HUES64 (cell line): ENCODE measurements at regions not wholly inside any gene's neighbourhood (a gene's known extent, or its start where the extent isn't known, plus 50 kb on each side); places are given as distances from the start of the nearest gene placed in this dataset.

Experiments
- H3K27ac ChIP-seq: 2 replicates; pipeline ENCODE4 v1.7.0; 2013; ENCODE audit warnings: low read depth, low read length, inconsistent platforms
- H3K27me3 ChIP-seq: 2 replicates; pipeline ENCODE4 v1.6.1; 2013; ENCODE audit warnings: mild to moderate bottlenecking, low read length; ENCODE audit not compliant: insufficient read depth
- H3K36me3 ChIP-seq: 2 replicates; pipeline ENCODE4 v1.6.1; 2013; ENCODE audit warnings: mild to moderate bottlenecking, low read length; ENCODE audit not compliant: insufficient read depth
- H3K4me1 ChIP-seq: 2 replicates; pipeline ENCODE4 v1.6.1; 2013; ENCODE audit warnings: mild to moderate bottlenecking, low read length, moderate library complexity; ENCODE audit not compliant: insufficient read depth
- H3K4me3 ChIP-seq: 2 replicates; pipeline ENCODE4 v1.5.1; 2013; ENCODE audit warnings: mild to moderate bottlenecking, low read length, moderate library complexity
- H3K9ac ChIP-seq: 2 replicates; pipeline ENCODE4 v1.6.1; 2013; ENCODE audit warnings: mild to moderate bottlenecking, low read depth, low read length
- H3K9me3 ChIP-seq: 2 replicates; pipeline ENCODE4 v1.6.1; 2013; ENCODE audit warnings: low read depth, low read length; ENCODE audit not compliant: insufficient read depth
- WGBS: fragments of 150-250, 120-280 bp; methylation state at CpG from one replicate; pipeline ENCODE4 v1.1.7; 2013; ENCODE audit warnings: missing lambda C conversion rate; 5-methylcytosine and 5-hydroxymethylcytosine counted together

- H3K9me3 ChIP-seq, result no peaks in the 10 kb centered on the region
- H3K4me1 ChIP-seq, result no peaks in the 10 kb centered on the region
- WGBS, result 97% methylated on average over 2 of the region's 2 CpGs
- no peak overlapping the region for H3K4me3 ChIP-seq
- H3K36me3 ChIP-seq, result no peaks in the 10 kb centered on the region
- H3K27ac ChIP-seq, result no peak overlapping the region
- no peaks in the 10 kb centered on the region for H3K27me3 ChIP-seq
- no peak overlapping the region for H3K9ac ChIP-seq
Observed at GRCh38 chr4:137203601-137204000, 328.7 kb downstream of the PCDH18 start.

DNA sequence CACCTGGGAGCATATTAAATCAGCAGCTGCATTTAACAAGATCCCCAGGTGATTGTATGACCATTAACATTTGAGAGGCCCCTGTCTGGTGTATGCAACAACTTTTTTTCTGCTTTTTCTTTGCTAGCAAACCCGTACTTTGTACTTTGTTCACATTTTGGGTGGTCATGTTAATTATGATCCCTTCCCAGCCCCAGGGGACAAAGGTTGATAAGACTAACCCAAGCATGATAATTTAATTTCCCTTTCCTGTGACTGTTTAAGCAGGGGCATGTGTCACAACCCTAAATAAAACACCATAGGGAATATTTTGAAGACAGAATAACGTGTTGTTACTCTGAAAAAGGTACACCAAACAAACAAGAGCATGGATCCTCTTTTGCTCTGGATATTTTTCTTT is 332.0 kb downstream of the PCDH18 start:
- 90% methylated on average over 2 of the region's 2 CpGs for WGBS
- H3K4me1 ChIP-seq, result no peaks in the 10 kb centered on the region
- H3K27ac ChIP-seq, result no peak overlapping the region
- H3K4me3 ChIP-seq, result no peak overlapping the region
- H3K9ac ChIP-seq, result no peak overlapping the region
- H3K36me3 ChIP-seq, result no peaks in the 10 kb centered on the region
- no peaks in the 10 kb centered on the region for H3K27me3 ChIP-seq
- no peaks in the 10 kb centered on the region for H3K9me3 ChIP-seq

- WGBS, result 99% methylated on average over 4 of the region's 4 CpGs
- H3K9ac ChIP-seq, result no peak overlapping the region
- H3K9me3 ChIP-seq, result no peaks in the 10 kb centered on the region
- no peaks in the 10 kb centered on the region for H3K4me1 ChIP-seq
- H3K4me3 ChIP-seq, result no peak overlapping the region
- H3K27me3 ChIP-seq, result no peaks in the 10 kb centered on the region
- no peaks in the 10 kb centered on the region for H3K36me3 ChIP-seq
- no peak overlapping the region for H3K27ac ChIP-seq
Observed at GRCh38 chr4:137198791-137199190, 333.5 kb downstream of the PCDH18 start.

DNA sequence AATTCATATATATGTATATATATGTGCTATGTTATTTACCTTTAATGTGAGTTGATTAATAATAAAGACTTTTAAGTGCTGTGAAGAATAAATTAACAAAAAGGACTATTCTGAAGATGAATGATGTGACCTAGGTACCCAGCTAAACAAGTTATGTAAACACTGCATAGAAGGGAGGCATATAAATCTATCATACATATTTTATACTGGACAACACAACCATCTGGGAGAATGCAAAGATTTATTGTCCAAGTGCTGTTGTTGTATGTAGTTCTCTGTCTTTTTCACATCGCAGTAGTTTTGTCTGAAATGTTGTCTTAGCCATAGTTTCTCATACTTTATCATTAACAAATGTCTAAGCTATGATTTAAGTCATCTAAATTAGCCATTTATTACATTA is 337.6 kb downstream of the PCDH18 start:
- H3K4me1 ChIP-seq, result no peaks in the 10 kb centered on the region
- H3K36me3 ChIP-seq, result no peaks in the 10 kb centered on the region
- no peak overlapping the region for H3K27ac ChIP-seq
- 100% methylated on average over 1 of the region's 1 CpG for WGBS
- no peak overlapping the region for H3K9ac ChIP-seq
- no peak overlapping the region for H3K4me3 ChIP-seq
- H3K27me3 ChIP-seq, result no peaks in the 10 kb centered on the region
- H3K9me3 ChIP-seq, result no peaks in the 10 kb centered on the region

- H3K27me3 ChIP-seq, result no peaks in the 10 kb centered on the region
- no peaks in the 10 kb centered on the region for H3K9me3 ChIP-seq
- no peak overlapping the region for H3K4me3 ChIP-seq
- H3K4me1 ChIP-seq, result no peaks in the 10 kb centered on the region
- no peak overlapping the region for H3K27ac ChIP-seq
- H3K9ac ChIP-seq, result no peak overlapping the region
- 80% methylated on average over 1 of the region's 1 CpG for WGBS
- no peaks in the 10 kb centered on the region for H3K36me3 ChIP-seq
Observed at GRCh38 chr4:137193564-137193963, 338.7 kb downstream of the PCDH18 start.

GRCh38 chr4:137181293-137181899 is 350.9 kb downstream of the PCDH18 start:
- no CpG with 5 or more reads among the region's 1 CpG for WGBS

GRCh38 chr4:137180349-137180748 is 351.9 kb downstream of the PCDH18 start:
- no peak overlapping the region for H3K9ac ChIP-seq
- H3K27ac ChIP-seq, result no peak overlapping the region
- no peaks in the 10 kb centered on the region for H3K27me3 ChIP-seq
- no peaks in the 10 kb centered on the region for H3K9me3 ChIP-seq
- H3K36me3 ChIP-seq, result no peaks in the 10 kb centered on the region
- 39% methylated on average over 4 of the region's 4 CpGs for WGBS
- H3K4me3 ChIP-seq, result no peak overlapping the region
- H3K4me1 ChIP-seq, result no peaks in the 10 kb centered on the region

More at GRCh38 chr4:137181293-137181899, 350.9 kb downstream of the PCDH18 start:
- H3K9me3 ChIP-seq, result no peaks in the 10 kb centered on the region
- H3K4me1 ChIP-seq, result no peaks in the 10 kb centered on the region
- H3K36me3 ChIP-seq, result no peaks in the 10 kb centered on the region
- H3K27ac ChIP-seq, result no peak overlapping the region
- no peak overlapping the region for H3K9ac ChIP-seq
- no peak overlapping the region for H3K4me3 ChIP-seq
- no peaks in the 10 kb centered on the region for H3K27me3 ChIP-seq

DNA sequence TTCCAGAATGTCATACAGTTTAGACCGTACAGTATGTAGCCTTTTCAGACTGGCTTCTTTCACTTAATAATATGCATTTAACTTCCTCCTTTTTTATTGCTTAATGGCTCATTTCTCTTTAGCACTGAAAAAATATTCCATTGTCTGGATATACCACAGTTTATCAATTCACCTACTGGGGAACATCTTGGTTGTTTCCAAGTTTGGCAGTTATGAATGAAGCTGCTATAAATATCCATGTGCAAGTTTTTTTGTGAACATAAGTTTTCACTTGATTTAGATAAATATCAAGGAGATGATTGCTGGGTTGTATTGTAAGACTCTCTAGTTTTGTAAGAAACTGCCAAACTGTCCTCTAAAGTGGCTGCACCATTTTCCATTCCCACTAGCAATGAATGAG is 375.5 kb downstream of the PCDH18 start:
- Histone ChIP-seq H3K27me3 (no peaks in the 10 kb centered on the region), H3K4me3 (no peak overlapping the region), H3K9ac (no peak overlapping the region), H3K9me3 (no peaks in the 10 kb centered on the region), H3K27ac (no peak overlapping the region), H3K4me1 (no peaks in the 10 kb centered on the region), H3K36me3 (no peaks in the 10 kb centered on the region)
- 100% methylated on average over 1 of the region's 1 CpG for WGBS

DNA sequence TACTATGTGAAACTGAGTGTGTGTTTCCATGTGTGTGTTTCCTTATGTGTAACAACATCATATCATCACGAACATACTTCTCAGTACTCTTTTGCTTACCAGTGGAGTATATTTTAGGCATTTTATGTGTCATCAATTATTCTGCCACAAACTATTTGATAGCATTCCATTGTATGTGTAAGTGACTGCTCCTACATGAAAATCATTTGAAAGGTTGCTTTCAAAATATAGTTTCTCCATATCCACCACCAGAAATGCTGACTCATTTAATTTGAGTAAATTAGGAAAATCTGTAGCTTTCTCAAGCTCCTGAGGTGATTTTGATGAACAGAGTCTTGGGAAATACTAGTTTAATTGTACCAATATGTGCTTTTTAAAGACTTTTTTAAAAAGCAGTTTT is 376.2 kb downstream of the PCDH18 start:
- no peaks in the 10 kb centered on the region for H3K36me3 ChIP-seq
- no peak overlapping the region for H3K9ac ChIP-seq
- no peaks in the 10 kb centered on the region for H3K27me3 ChIP-seq
- WGBS, result no CpG with 5 or more reads among the region's 1 CpG
- H3K4me3 ChIP-seq, result no peak overlapping the region
- no peaks in the 10 kb centered on the region for H3K9me3 ChIP-seq
- no peaks in the 10 kb centered on the region for H3K4me1 ChIP-seq
- no peak overlapping the region for H3K27ac ChIP-seq

- Histone ChIP-seq H3K4me3 (no peak overlapping the region), H3K9me3 (no peaks in the 10 kb centered on the region), H3K36me3 (no peaks in the 10 kb centered on the region), H3K27me3 (no peaks in the 10 kb centered on the region), H3K4me1 (no peaks in the 10 kb centered on the region), H3K9ac (no peak overlapping the region), H3K27ac (no peak overlapping the region)
Observed at GRCh38 chr4:137131201-137131600, 401.1 kb downstream of the PCDH18 start.

GRCh38 chr4:137129845-137130244 is 402.4 kb downstream of the PCDH18 start:
- no peaks in the 10 kb centered on the region for H3K36me3 ChIP-seq
- no peak overlapping the region for H3K9ac ChIP-seq
- WGBS, result 95% methylated on average over 1 of the region's 1 CpG
- H3K4me3 ChIP-seq, result no peak overlapping the region
- no peak overlapping the region for H3K27ac ChIP-seq
- H3K27me3 ChIP-seq, result no peaks in the 10 kb centered on the region
- H3K9me3 ChIP-seq, result no peaks in the 10 kb centered on the region
- H3K4me1 ChIP-seq, result no peaks in the 10 kb centered on the region

DNA sequence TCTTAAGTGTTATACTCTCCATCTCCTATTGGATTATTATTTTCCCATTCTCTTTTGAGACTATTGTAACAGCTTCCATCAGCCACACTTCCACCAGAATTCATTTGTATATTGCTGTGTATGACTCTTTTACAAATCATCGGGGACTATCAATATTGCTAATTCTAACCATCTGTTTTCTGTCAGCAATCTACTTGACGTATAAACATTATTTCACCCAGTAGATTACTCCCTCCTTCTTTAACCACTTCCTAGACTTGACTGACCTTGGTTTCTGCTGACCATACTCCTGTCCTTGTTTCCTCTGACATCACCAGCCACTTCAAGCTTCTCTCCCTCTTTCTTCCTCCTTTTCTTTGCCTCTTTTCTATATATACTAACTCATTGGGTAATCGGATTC is 402.9 kb downstream of the PCDH18 start:
- H3K4me3 ChIP-seq, result no peak overlapping the region

More for the DNA sequence above, 402.9 kb downstream of the PCDH18 start:
- 96% methylated on average over 3 of the region's 3 CpGs for WGBS
- Histone ChIP-seq H3K27me3 (no peaks in the 10 kb centered on the region), H3K9ac (no peak overlapping the region), H3K4me1 (no peaks in the 10 kb centered on the region), H3K36me3 (no peaks in the 10 kb centered on the region), H3K27ac (no peak overlapping the region), H3K9me3 (no peaks in the 10 kb centered on the region)
